HepG2 (cell line): ENCODE measurements at regions not wholly inside any gene's neighbourhood (a gene's known extent, or its start where the extent isn't known, plus 50 kb on each side); places are given as distances from the start of the nearest gene placed in this dataset.

ENCODE experiments used
- ATAC-seq: fragments of 200-7000 bp; cut with Tn5 transposase; 3 replicates; pipeline ENCODE4 v1.9.1; 2020; ENCODE audit warnings: mild to moderate bottlenecking, moderate library complexity
- BruUV-seq: library from RNA; stranded (reverse); fragments of 400-500 nt; replicated peaks from 2 replicates; lab custom pipeline; 2021; lab: Mats Ljungman, UMichigan
- CTCF ChIA-PET: fragments of 300-600 bp; formaldehyde crosslinking; extraction: SDS; loops from one replicate; lab custom pipeline; 2021; ENCODE audit warnings: low total read pairs, inconsistent platforms, low intra/inter-chr PET ratio; lab: Yijun Ruan, JAX
- POLR2A ChIA-PET: fragments of 350-600 bp; sonication (Branson Sonifier 250); formaldehyde crosslinking; loops from one replicate; lab custom pipeline; 2020; ENCODE audit warnings: antibody characterized with exemption, inconsistent platforms; lab: Yijun Ruan, JAX
- DNase-seq: peaks from one replicate; pipeline ENCODE4 v3.0.0-alpha.2; 2015; ENCODE audit warnings: low spot score
- FAIRE-seq: peaks from 3 replicates; lab custom pipeline; 2011; peaks lifted over from hg19 to GRCh38; lab: Jason Lieb, UNC
- H2AFZ ChIP-seq: one replicate; pipeline ENCODE4 v1.6.1; 2011; ENCODE audit warnings: low read length, inconsistent platforms
- H3K27ac ChIP-seq: fragments of 300-600 bp; 3 replicates; pipeline ENCODE4 v1.8.0; 2011; ENCODE audit warnings: mixed run types, mild to moderate bottlenecking, mixed read lengths, low read length, inconsistent platforms; ENCODE audit not compliant: insufficient read depth; ENCODE audit errors: extremely low read length
- H3K27me3 ChIP-seq, 2 experiments: fragments of 200-600 bp in 1 of 2; 2 replicates in 1 of 2; 3 replicates in 1 of 2; pipeline versions ENCODE4 v1.6.0 to v1.8.0; 2011; ENCODE audit warnings: low read length in 2 of 2, mild to moderate bottlenecking in 2 of 2, moderate library complexity in 2 of 2, inconsistent platforms in 1 of 2; ENCODE audit not compliant: insufficient read depth in 2 of 2, control insufficient read depth in 1 of 2
- H3K36me3 ChIP-seq, 2 experiments: fragments of 200-600 bp in 1 of 2; replicated peaks in 1 of 2; 2 replicates in 1 of 2; 3 replicates in 1 of 2; pipeline versions ENCODE4 v1.5.1 to v1.8.0; 2011; ENCODE audit warnings: low read length in 2 of 2, inconsistent platforms in 1 of 2; ENCODE audit not compliant: insufficient read depth in 2 of 2, control insufficient read depth in 1 of 2
- H3K4me1 ChIP-seq: 2 replicates; pipeline ENCODE4 v1.5.1; 2012; ENCODE audit warnings: low read length, inconsistent platforms; ENCODE audit not compliant: insufficient read depth
- H3K4me2 ChIP-seq: 2 replicates; pipeline ENCODE4 v1.6.0; 2011; ENCODE audit warnings: low read depth, low read length, inconsistent platforms
- H3K4me3 ChIP-seq, 3 experiments: fragments of 200-600 bp in 1 of 3; sonication (generic), shearing (Covaris generic) in 1 of 3; replicated peaks in 1 of 3; 2 replicates each; pipeline ENCODE4 v1.5.1; 2011 to 2016; ENCODE audit warnings: low read length in 3 of 3, inconsistent platforms in 2 of 3, low read depth in 2 of 3, mild to moderate bottlenecking in 2 of 3, control low read depth in 1 of 3, mixed read lengths in 1 of 3; ENCODE audit not compliant: insufficient read depth in 1 of 3
- H3K79me2 ChIP-seq: one replicate; pipeline ENCODE4 v1.6.1; 2011; ENCODE audit warnings: low read length, inconsistent platforms; ENCODE audit not compliant: insufficient read depth
- H3K9ac ChIP-seq: 2 replicates; pipeline ENCODE4 v1.6.0; 2011; ENCODE audit warnings: mild to moderate bottlenecking, low read depth, low read length, inconsistent platforms; ENCODE audit not compliant: insufficient read depth
- H3K9me3 ChIP-seq: 2 replicates; pipeline ENCODE4 v1.5.1; 2012; ENCODE audit warnings: mild to moderate bottlenecking, low read length
- H4K20me1 ChIP-seq: 2 replicates; pipeline ENCODE4 v1.6.0; 2011; ENCODE audit warnings: inconsistent platforms, mild to moderate bottlenecking, low read length, moderate library complexity; ENCODE audit not compliant: insufficient read depth
- AHR ChIP-seq: IDR thresholded peaks from 2 replicates; pipeline ENCODE4 v1.6.1; 2018; ENCODE audit warnings: missing genetic modification reagents, missing compliant biosample characterization
- FOXO1 ChIP-seq: sonication (generic); formaldehyde crosslinking; IDR thresholded peaks from 2 replicates; pipeline ENCODE4 v1.4.0; 2020; ENCODE audit warnings: missing genetic modification reagents
- GATA4 ChIP-seq: sonication (generic); IDR thresholded peaks from 2 replicates; pipeline ENCODE4 v1.6.1; 2016; ENCODE audit warnings: antibody characterized with exemption, low read depth, borderline replicate concordance
- HBP1 ChIP-seq: IDR thresholded peaks from 2 replicates; pipeline ENCODE4 v1.6.1; 2016; ENCODE audit warnings: low read depth, control low read depth
- HMGXB4 ChIP-seq, 2 experiments: sonication (generic) in 1 of 2; formaldehyde crosslinking in 1 of 2; IDR thresholded peaks; 2 replicates each; pipeline versions ENCODE4 v1.4.0 to v1.6.1; 2018 to 2020; ENCODE audit warnings: missing genetic modification reagents in 2 of 2, borderline replicate concordance in 1 of 2, low read depth in 1 of 2, mild to moderate bottlenecking in 1 of 2, missing biosample characterization in 1 of 2
- HNRNPK ChIP-seq: fragments of 200-400 bp; formaldehyde crosslinking; IDR thresholded peaks from 2 replicates; pipeline ENCODE4 v1.6.1; 2018; ENCODE audit warnings: low read length, low read depth, moderate library complexity, mild to moderate bottlenecking; ENCODE audit not compliant: poor library complexity, severe bottlenecking
- MTA3 ChIP-seq: sonication (generic); formaldehyde crosslinking; IDR thresholded peaks from 2 replicates; pipeline ENCODE4 v1.4.0; 2020; ENCODE audit warnings: missing genetic modification reagents
- NAIF1 ChIP-seq: sonication (generic); formaldehyde crosslinking; IDR thresholded peaks from 2 replicates; pipeline ENCODE4 v1.5.0; 2020; ENCODE audit warnings: mild to moderate bottlenecking, missing genetic modification reagents, borderline replicate concordance
- NFRKB ChIP-seq: fragments of 450-650 bp; IDR thresholded peaks from 2 replicates; pipeline ENCODE4 v1.6.1; 2017
- RBAK ChIP-seq: sonication (generic); formaldehyde crosslinking; IDR thresholded peaks from 2 replicates; pipeline ENCODE4 v1.5.1; 2020; ENCODE audit warnings: mild to moderate bottlenecking, missing genetic modification reagents
- SAFB2 ChIP-seq: sonication (generic); formaldehyde crosslinking; IDR thresholded peaks from 2 replicates; pipeline ENCODE4 v1.5.1; 2020; ENCODE audit warnings: missing genetic modification reagents, low read depth, mild to moderate bottlenecking, borderline replicate concordance
- SMYD3 ChIP-seq: sonication (generic); formaldehyde crosslinking; IDR thresholded peaks from 2 replicates; pipeline ENCODE4 v1.8.1; 2023; ENCODE audit warnings: mild to moderate bottlenecking, missing genetic modification reagents
- SNAI1 ChIP-seq: sonication (generic); formaldehyde crosslinking; IDR thresholded peaks from 2 replicates; pipeline ENCODE4 v1.5.0; 2020; ENCODE audit warnings: mild to moderate bottlenecking, missing genetic modification reagents, borderline replicate concordance
- SOX13 ChIP-seq, 3 experiments: fragments of 450-650 bp in 1 of 3; sonication (generic) in 1 of 3; formaldehyde crosslinking in 1 of 3; IDR thresholded peaks in 2 of 3; conservative IDR thresholded peaks in 1 of 3; 2 replicates each; pipeline versions ENCODE4 v1.5.0 to v1.6.1; 2016 to 2020; ENCODE audit warnings: antibody characterized with exemption in 1 of 3, mild to moderate bottlenecking in 1 of 3, missing compliant biosample characterization in 1 of 3, missing genetic modification reagents in 1 of 3, moderate library complexity in 1 of 3
- ZNF260 ChIP-seq: sonication (generic); formaldehyde crosslinking; IDR thresholded peaks from 2 replicates; pipeline ENCODE4 v1.4.0; 2020; ENCODE audit warnings: missing genetic modification reagents, low read depth, mild to moderate bottlenecking, borderline replicate concordance
- ZNF329 ChIP-seq: sonication (generic); formaldehyde crosslinking; IDR thresholded peaks from 2 replicates; pipeline ENCODE4 v1.9.0; 2021; ENCODE audit warnings: low read depth, mild to moderate bottlenecking, missing genetic modification reagents
- ZNF766 ChIP-seq: sonication (generic); formaldehyde crosslinking; IDR thresholded peaks from 2 replicates; pipeline ENCODE4 v1.5.0; 2020; ENCODE audit warnings: missing genetic modification reagents, borderline replicate concordance
- ZSCAN5A ChIP-seq: sonication (generic); formaldehyde crosslinking; IDR thresholded peaks from 2 replicates; pipeline ENCODE4 v1.8.0; 2022; ENCODE audit warnings: mild to moderate bottlenecking, missing genetic modification reagents, borderline replicate concordance
- WGBS: methylation state at CpG from one replicate; pipeline ENCODE4 v1.1.6; 2017; ENCODE audit warnings: low lambda C conversion rate; 5-methylcytosine and 5-hydroxymethylcytosine counted together
- in situ Hi-C: cut with HindIII; loops from 2 replicates; pipeline ENCODE4 v1.10.0; 2017; ENCODE audit warnings: low pct_unique_long_range_greater_than_20kb; ENCODE audit not compliant: extremely low pct_ligation_motif_present
- intact Hi-C: fragments of 100-400 bp; cut with micrococcal nuclease; formaldehyde crosslinking; loops from one replicate; pipeline ENCODE4 v1.10.0; 2022; ENCODE audit not compliant: unreplicated experiment

- WGBS: 51% methylated on average over 5 of the region's 5 CpGs
- POLR2A ChIA-PET: no interaction called here
- intact Hi-C loops: no loop called here
- Histone ChIP-seq H3K79me2 (no peaks in the 10 kb centered on the region), H3K9ac (no peak overlapping the region), H3K36me3 (no peaks in the 10 kb centered on the region), H3K4me3 (no peak overlapping the region), H3K4me1 (peaks cover 8% of the 10 kb centered on the region; the same call in 1 of the 2 replicates), H3K27me3 (peaks cover 0 to 13% of the 10 kb centered on the region in 2 experiments; a peak in 1 of 5 replicates), H3K27ac (no peak overlapping the region), H3K4me2 (no peak overlapping the region), H2AFZ (no peak overlapping the region), H3K9me3 (no peaks in the 10 kb centered on the region), H4K20me1 (no peaks in the 10 kb centered on the region)
- CTCF ChIA-PET: no interaction called here
- FAIRE-seq (no peak), DNase-seq (no peak), ATAC-seq (no peak)
- in situ Hi-C loops: no loop called here
- no peak for TF ChIP-seq RBAK (CRISPR knock-in tag)
- no peak for TF ChIP-seq HMGXB4 (CRISPR knock-in tag; IDR thresholded peaks at IDR 0.05; ENCODE audit: borderline replicate concordance in 1 of 2, low read depth in 1 of 2)
- TF ChIP-seq AHR (CRISPR knock-in tag): no peak
- TF ChIP-seq ZNF766 (CRISPR knock-in tag): no peak
- no peak for TF ChIP-seq HNRNPK
- no peak for TF ChIP-seq FOXO1 (CRISPR knock-in tag)
- no peak for TF ChIP-seq SMYD3 (CRISPR knock-in tag)
- no peak for TF ChIP-seq ZSCAN5A (CRISPR knock-in tag)
- TF ChIP-seq HBP1 (CRISPR knock-in tag): no peak
- TF ChIP-seq ZNF329 (CRISPR knock-in tag): no peak
- no peak for TF ChIP-seq SOX13 (IDR thresholded peaks at IDR 0.05)
- TF ChIP-seq SOX13 (CRISPR knock-in tag; conservative IDR thresholded peaks at IDR 0.05 in 1 of 2, IDR thresholded peaks at IDR 0.05 in 1 of 2): no peak
- no peak for TF ChIP-seq ZNF260 (CRISPR knock-in tag)
- TF ChIP-seq MTA3 (CRISPR knock-in tag): no peak
- TF ChIP-seq SAFB2: no peak
- TF ChIP-seq SNAI1 (CRISPR knock-in tag): no peak
- TF ChIP-seq GATA4: no peak
- TF ChIP-seq NFRKB: no peak
- TF ChIP-seq NAIF1 (CRISPR knock-in tag): no peak
- no TSS peak for BruUV-seq
These were observed 336.7 kb upstream of the ID2 start for GRCh38 chr2:8345200-8345599.
